B cell (primary cell): ENCODE measurements at regions not wholly inside any gene's neighbourhood (a gene's known extent, or its start where the extent isn't known, plus 50 kb on each side); places are given as distances from the start of the nearest gene placed in this dataset.

Experiments
- ATAC-seq: fragments of 200-7000 bp; cut with Tn5 transposase; one replicate; pipeline ENCODE4 v1.10.0; 2021; ENCODE audit warnings: low read depth, mild to moderate bottlenecking, moderate number of reproducible peaks, moderate library complexity
- CTCF ChIA-PET: fragments of 350-600 bp; sonication (Branson Sonifier 250); formaldehyde crosslinking; loops from one replicate; lab custom pipeline; 2021; ENCODE audit warnings: antibody characterized with exemption, inconsistent platforms; lab: Charles Lee
- POLR2A ChIA-PET: fragments of 350-600 bp; sonication (Branson Sonifier 250); formaldehyde crosslinking; loops from one replicate; lab custom pipeline; 2021; ENCODE audit warnings: antibody characterized with exemption; lab: Charles Lee
- DNase-seq: peaks from one replicate; pipeline ENCODE4 v3.0.0; 2013
- H2AFZ ChIP-seq: 2 replicates; pipeline ENCODE4 v1.6.1; 2012; ENCODE audit warnings: mild to moderate bottlenecking, low read depth, low read length; ENCODE audit not compliant: insufficient read depth, poor library complexity, severe bottlenecking
- H3K27ac ChIP-seq, 2 donors: 1 replicate in 1 of 2; 2 replicates in 1 of 2; pipeline ENCODE4 v1.5.1; 2012 to 2013; ENCODE audit warnings: low read length in 2 of 2, mild to moderate bottlenecking in 2 of 2, moderate library complexity in 1 of 2
- H3K27me3 ChIP-seq, 4 experiments: fragments of 200-600 bp in 1 of 4; sonication (generic) in 1 of 4; replicated peaks in 1 of 4; 1 replicate in 2 of 4; 2 replicates in 2 of 4; pipeline versions ENCODE4 v1.6.1 to v1.7.0; 2013 to 2016; ENCODE audit warnings: low read length in 3 of 4, mild to moderate bottlenecking in 2 of 4, mixed read lengths in 1 of 4, moderate library complexity in 1 of 4; ENCODE audit not compliant: insufficient read depth in 4 of 4, control insufficient read depth in 3 of 4; ENCODE audit errors: control extremely low read depth in 1 of 4
- H3K36me3 ChIP-seq, 2 experiments: replicated peaks in 1 of 2; 1 replicate in 1 of 2; 2 replicates in 1 of 2; pipeline versions ENCODE4 v1.6.1 to v1.7.1; 2013; ENCODE audit warnings: low read length in 1 of 2; ENCODE audit not compliant: insufficient read depth in 2 of 2, control insufficient read depth in 1 of 2; ENCODE audit errors: control extremely low read depth in 1 of 2, extremely low read depth in 1 of 2
- H3K4me1 ChIP-seq, 2 donors: fragments of 200-600 bp in 1 of 2; sonication (generic) in 1 of 2; 1 replicate in 1 of 2; 2 replicates in 1 of 2; pipeline versions ENCODE4 v1.5.1 to v1.6.1; 2013 to 2017; ENCODE audit warnings: low read length in 2 of 2; ENCODE audit not compliant: control insufficient read depth in 2 of 2, insufficient read depth in 2 of 2
- H3K4me2 ChIP-seq: replicated peaks from 2 replicates; pipeline ENCODE3; 2012; ENCODE audit warnings: mild to moderate bottlenecking, low read depth, low read length; ENCODE audit not compliant: poor library complexity, severe bottlenecking
- H3K4me3 ChIP-seq, 5 experiments: fragments of 200-600 bp in 1 of 5; sonication (generic) in 1 of 5; 1 replicate in 3 of 5; 2 replicates in 2 of 5; pipeline versions ENCODE4 v1.5.1 to v1.7.0; 2011 to 2016; ENCODE audit warnings: low read length in 4 of 5, mild to moderate bottlenecking in 4 of 5, low read depth in 2 of 5, control low read depth in 1 of 5, moderate library complexity in 1 of 5; ENCODE audit not compliant: insufficient read depth in 1 of 5; ENCODE audit errors: control extremely low read depth in 1 of 5, extremely low read depth in 1 of 5
- H3K79me2 ChIP-seq: fragments of 200-600 bp; sonication (generic); one replicate; pipeline ENCODE4 v1.6.0; 2016; ENCODE audit warnings: low read length; ENCODE audit not compliant: control insufficient read depth, insufficient read depth
- H3K9ac ChIP-seq: fragments of 200-600 bp; sonication (generic); 2 replicates; pipeline ENCODE4 v1.6.1; 2017; ENCODE audit warnings: mild to moderate bottlenecking, low read length, moderate library complexity
- H3K9me3 ChIP-seq, 3 donors: one replicate each; pipeline versions ENCODE4 v1.6.1 to v1.7.1; 2013; ENCODE audit warnings: low read length in 2 of 3; ENCODE audit not compliant: control insufficient read depth in 2 of 3, insufficient read depth in 1 of 3; ENCODE audit errors: control extremely low read depth in 1 of 3
- H4K20me1 ChIP-seq: 2 replicates; pipeline ENCODE4 v1.6.0; 2012; ENCODE audit warnings: mild to moderate bottlenecking, low read length; ENCODE audit not compliant: insufficient read depth, control insufficient read depth, poor library complexity, severe bottlenecking
- H3K27ac Mint-ChIP-seq: one replicate; pipeline ENCODE4 v1.8.0; 2021; ENCODE audit warnings: mixed read lengths
- H3K27me3 Mint-ChIP-seq: one replicate; pipeline ENCODE4 v1.8.0; 2021; ENCODE audit warnings: mixed read lengths
- H3K4me1 Mint-ChIP-seq: one replicate; pipeline ENCODE4 v1.8.0; 2021; ENCODE audit warnings: mixed read lengths
- H3K4me3 Mint-ChIP-seq: one replicate; pipeline ENCODE4 v1.8.0; 2021; ENCODE audit warnings: mixed read lengths
- H3K9me3 Mint-ChIP-seq: one replicate; pipeline ENCODE4 v1.8.0; 2022; ENCODE audit warnings: mixed read lengths; ENCODE audit not compliant: insufficient read depth
- EZH2 ChIP-seq: IDR thresholded peaks from 2 replicates; pipeline ENCODE4 v1.6.1; 2012; ENCODE audit warnings: borderline replicate concordance, low read depth, mild to moderate bottlenecking, moderate library complexity, low read length; ENCODE audit not compliant: insufficient read depth, poor library complexity, severe bottlenecking
- WGBS: methylation state at CpG from one replicate; pipeline ENCODE4 v1.1.5; 2013; ENCODE audit warnings: missing lambda C conversion rate; ENCODE audit not compliant: insufficient coverage; 5-methylcytosine and 5-hydroxymethylcytosine counted together
- intact Hi-C: fragments of 100-400 bp; cut with micrococcal nuclease; formaldehyde crosslinking; loops from one replicate; pipeline ENCODE4 v1.10.0; 2022
- TF ChIP-seq, protein P1 (sequence below): fragments of 200-600 bp; IDR thresholded peaks from one replicate; pipeline ENCODE4 v1.8.0; 2022; ENCODE audit warnings: antibody characterized with exemption, mild to moderate bottlenecking

DNA sequence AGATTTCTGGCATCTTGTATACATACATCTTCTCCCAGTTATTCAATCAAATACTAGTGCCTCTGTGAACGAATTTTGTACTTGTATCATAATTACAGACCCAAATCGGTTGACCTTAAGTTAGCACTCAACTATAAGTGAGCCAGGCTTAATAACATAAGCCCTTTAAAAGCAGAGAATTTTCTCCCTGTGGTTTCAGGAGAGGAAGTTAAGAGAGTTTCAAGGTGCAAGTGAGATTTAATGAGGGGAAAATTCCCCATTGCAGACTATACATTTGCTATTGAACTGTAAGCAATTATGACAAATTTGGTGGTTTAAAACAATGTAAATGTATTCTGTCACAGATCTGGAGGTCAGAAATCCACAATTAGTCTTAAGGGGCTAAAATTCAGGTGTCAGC is 261.9 kb upstream of the NREP start:
- TF ChIP-seq, protein P1, sequence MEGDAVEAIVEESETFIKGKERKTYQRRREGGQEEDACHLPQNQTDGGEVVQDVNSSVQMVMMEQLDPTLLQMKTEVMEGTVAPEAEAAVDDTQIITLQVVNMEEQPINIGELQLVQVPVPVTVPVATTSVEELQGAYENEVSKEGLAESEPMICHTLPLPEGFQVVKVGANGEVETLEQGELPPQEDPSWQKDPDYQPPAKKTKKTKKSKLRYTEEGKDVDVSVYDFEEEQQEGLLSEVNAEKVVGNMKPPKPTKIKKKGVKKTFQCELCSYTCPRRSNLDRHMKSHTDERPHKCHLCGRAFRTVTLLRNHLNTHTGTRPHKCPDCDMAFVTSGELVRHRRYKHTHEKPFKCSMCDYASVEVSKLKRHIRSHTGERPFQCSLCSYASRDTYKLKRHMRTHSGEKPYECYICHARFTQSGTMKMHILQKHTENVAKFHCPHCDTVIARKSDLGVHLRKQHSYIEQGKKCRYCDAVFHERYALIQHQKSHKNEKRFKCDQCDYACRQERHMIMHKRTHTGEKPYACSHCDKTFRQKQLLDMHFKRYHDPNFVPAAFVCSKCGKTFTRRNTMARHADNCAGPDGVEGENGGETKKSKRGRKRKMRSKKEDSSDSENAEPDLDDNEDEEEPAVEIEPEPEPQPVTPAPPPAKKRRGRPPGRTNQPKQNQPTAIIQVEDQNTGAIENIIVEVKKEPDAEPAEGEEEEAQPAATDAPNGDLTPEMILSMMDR = no peak
- TF ChIP-seq EZH2 = no peak
- Mint-ChIP-seq H3K27ac (no peak overlapping the region), H3K4me3 (no peak overlapping the region), H3K9me3 (no peaks in the 10 kb centered on the region), H3K27me3 (no peaks in the 10 kb centered on the region), H3K4me1 (no peaks in the 10 kb centered on the region)
- DNase-seq (no peak), ATAC-seq (no peak)
- intact Hi-C loops = no loop called here
- Histone ChIP-seq H3K9ac (no peak overlapping the region), H3K79me2 (no peaks in the 10 kb centered on the region), H3K9me3 (no peaks in the 10 kb centered on the region), H3K36me3 (no peaks in the 10 kb centered on the region), H3K4me2 (no peak overlapping the region), H3K27ac (no peak overlapping the region), H3K4me3 (no peak overlapping the region), H2AFZ (no peak overlapping the region), H3K4me1 (no peaks in the 10 kb centered on the region), H3K27me3 (no peaks in the 10 kb centered on the region), H4K20me1 (no peaks in the 10 kb centered on the region)
- WGBS = no CpG with 5 or more reads among the region's 2 CpGs
- CTCF ChIA-PET = no interaction called here
- POLR2A ChIA-PET = no interaction called here

DNA sequence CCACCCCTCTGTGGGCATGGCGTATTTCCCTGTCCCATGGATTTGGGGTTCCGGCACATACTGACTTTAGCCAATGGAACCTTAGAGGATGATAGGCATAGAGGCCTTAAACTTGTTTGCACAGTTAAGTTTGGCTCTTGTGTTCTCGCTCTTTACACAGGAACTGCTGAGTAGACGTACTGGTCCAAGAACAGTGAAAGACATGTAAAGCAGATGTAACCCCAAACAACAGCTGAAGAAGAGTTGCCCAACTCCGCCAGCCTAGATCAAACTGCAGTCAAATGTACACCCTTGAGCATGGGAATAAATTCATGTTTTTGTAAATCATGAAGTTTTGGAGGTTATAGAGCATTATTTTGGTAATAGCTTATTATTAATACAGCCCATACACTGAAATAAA is 260.0 kb upstream of the NREP start:
- ChIA-PET POLR2A (no interaction called here), CTCF (no interaction called here)
- H3K27me3 Mint-ChIP-seq = no peaks in the 10 kb centered on the region
- Histone ChIP-seq H3K79me2 (no peaks in the 10 kb centered on the region), H3K4me3 (no peak overlapping the region), H3K27me3 (no peaks in the 10 kb centered on the region), H3K4me2 (no peak overlapping the region), H3K36me3 (no peaks in the 10 kb centered on the region), H3K9me3 (no peaks in the 10 kb centered on the region), H3K4me1 (no peaks in the 10 kb centered on the region), H3K27ac (no peak overlapping the region), H4K20me1 (no peaks in the 10 kb centered on the region), H2AFZ (no peak overlapping the region), H3K9ac (no peak overlapping the region)
- WGBS = 94% methylated on average over 4 of the region's 5 CpGs
- intact Hi-C loops = no loop called here
- DNase-seq = no peak
- no peak for ATAC-seq
- H3K27ac Mint-ChIP-seq = no peak overlapping the region
- H3K9me3 Mint-ChIP-seq = no peaks in the 10 kb centered on the region
- no peaks in the 10 kb centered on the region for H3K4me1 Mint-ChIP-seq
- no peak overlapping the region for H3K4me3 Mint-ChIP-seq
- TF ChIP-seq EZH2 = no peak
- TF ChIP-seq, protein P1 = no peak
